A549 (cell line): ENCODE measurements at regions not wholly inside any gene's neighbourhood (a gene's known extent, or its start where the extent isn't known, plus 50 kb on each side); places are given as distances from the start of the nearest gene placed in this dataset.

Experiments used
- ATAC-seq, 2 experiments: fragments of 200-7000 bp in 1 of 2; fragments of >200 bp in 1 of 2; cut with Nextera tagmentation in 1 of 2; cut with Tn5 transposase in 1 of 2; 3 replicates each; pipeline versions ENCODE4 v1.8.0 to v1.9.1; 2018 to 2020; ENCODE audit warnings: mild to moderate bottlenecking in 1 of 2, moderate library complexity in 1 of 2
- CTCF ChIA-PET: fragments of 300-600 bp; sonication (Branson Sonifier 250); formaldehyde crosslinking; extraction: SDS; loops from one replicate; lab custom pipeline; 2021; ENCODE audit warnings: antibody characterized with exemption, inconsistent platforms; lab: Yijun Ruan, JAX
- POLR2A ChIA-PET: fragments of 350-600 bp; formaldehyde crosslinking; extraction: SDS; loops from one replicate; lab custom pipeline; 2021; ENCODE audit warnings: antibody characterized with exemption, inconsistent platforms; lab: Yijun Ruan, JAX
- DNase-seq, 2 experiments: peaks; one replicate each; pipeline versions ENCODE4 v3.0.0 to v3.0.0-alpha.2; 2011 to 2016; ENCODE audit warnings: low read depth in 1 of 2, low spot score in 1 of 2
- FAIRE-seq: peaks from 2 replicates; lab custom pipeline; 2011; peaks lifted over from hg19 to GRCh38; lab: Jason Lieb, UNC
- H3K27ac ChIP-seq, 2 experiments: fragments of >200 bp; sonication (Bioruptor Twin); formaldehyde crosslinking; 3 replicates each; pipeline ENCODE4 v1.5.1; 2016 to 2017
- H3K4me1 ChIP-seq: fragments of >200 bp; sonication (Bioruptor Twin); formaldehyde crosslinking; 3 replicates; pipeline ENCODE4 v1.6.1; 2016
- H3K4me2 ChIP-seq: fragments of >200 bp; sonication (Bioruptor Twin); formaldehyde crosslinking; 3 replicates; pipeline ENCODE4 v1.6.1; 2016
- H3K4me3 ChIP-seq: fragments of >200 bp; sonication (Bioruptor Twin); formaldehyde crosslinking; 3 replicates; pipeline ENCODE4 v1.5.1; 2016
- H3K9me3 ChIP-seq: fragments of >200 bp; sonication (Bioruptor Twin); formaldehyde crosslinking; 3 replicates; pipeline ENCODE4 v1.6.1; 2016
- ATOH8 ChIP-seq: fragments of 250-450 bp; sonication (Bioruptor Pico); IDR thresholded peaks from 2 replicates; pipeline ENCODE4 v1.5.0; 2020; ENCODE audit warnings: low read depth, mild to moderate bottlenecking, moderate library complexity
- CHD4 ChIP-seq: fragments of 200-600 bp; sonication (generic); IDR thresholded peaks from 2 replicates; pipeline ENCODE4 v1.6.1; 2016; ENCODE audit warnings: antibody characterized with exemption, mild to moderate bottlenecking, borderline replicate concordance
- EHF ChIP-seq: fragments of 250-450 bp; sonication (Bioruptor Pico); IDR thresholded peaks from 2 replicates; pipeline ENCODE4 v1.5.0; 2020; ENCODE audit warnings: mild to moderate bottlenecking
- FOSB ChIP-seq: fragments of 250-450 bp; sonication (Bioruptor Pico); IDR thresholded peaks from 2 replicates; pipeline ENCODE4 v1.5.0; 2020; ENCODE audit warnings: mild to moderate bottlenecking, moderate library complexity
- FOXS1 ChIP-seq: fragments of 250-450 bp; sonication (Bioruptor Pico); IDR thresholded peaks from 2 replicates; pipeline ENCODE4 v1.5.0; 2020; ENCODE audit warnings: mild to moderate bottlenecking, moderate library complexity
- GATA3 ChIP-seq: IDR thresholded peaks from 2 replicates; pipeline ENCODE4 v1.6.1; 2012; ENCODE audit warnings: borderline replicate concordance
- HEYL ChIP-seq: fragments of 250-450 bp; sonication (Bioruptor Pico); IDR thresholded peaks from 2 replicates; pipeline ENCODE4 v1.8.0; 2021; ENCODE audit warnings: mild to moderate bottlenecking, moderate library complexity
- HOXB5 ChIP-seq: fragments of 250-450 bp; sonication (Bioruptor Pico); IDR thresholded peaks from 2 replicates; pipeline ENCODE4 v1.5.0; 2020; ENCODE audit warnings: mild to moderate bottlenecking, moderate library complexity
- JUN ChIP-seq, 2 experiments: fragments of >200 bp; sonication (Bioruptor Twin); formaldehyde crosslinking; IDR thresholded peaks; 2 replicates in 1 of 2; 3 replicates in 1 of 2; pipeline ENCODE4 v1.6.1; 2016 to 2017
- KDM5A ChIP-seq: fragments of 200-600 bp; sonication (generic); IDR thresholded peaks from 2 replicates; pipeline ENCODE4 v1.6.1; 2016; ENCODE audit warnings: antibody characterized with exemption, mild to moderate bottlenecking
- MAZ ChIP-seq: fragments of 150-350 bp; IDR thresholded peaks from 2 replicates; pipeline ENCODE4 v1.6.1; 2014; ENCODE audit warnings: antibody characterized with exemption, low read depth, low read length, borderline replicate concordance
- NFE2L2 ChIP-seq: fragments of 150-350 bp; conservative IDR thresholded peaks from 2 replicates; pipeline ENCODE4 v1.6.1; 2014; ENCODE audit warnings: low read length
- NR3C1 ChIP-seq: fragments of >200 bp; sonication (Bioruptor Twin); formaldehyde crosslinking; IDR thresholded peaks from 3 replicates; pipeline ENCODE4 v1.6.1; 2017
- PBX3 ChIP-seq: IDR thresholded peaks from 2 replicates; pipeline ENCODE4 v1.6.1; 2012
- POLR2A ChIP-seq: IDR thresholded peaks from 2 replicates; pipeline ENCODE4 v1.6.1; 2012; ENCODE audit warnings: mild to moderate bottlenecking, low read length
- POLR2AphosphoS2 ChIP-seq: conservative IDR thresholded peaks from 2 replicates; pipeline ENCODE4 v1.6.1; 2012; ENCODE audit warnings: low read length, improper control_type of control experiment, inconsistent platforms
- RFX5 ChIP-seq: fragments of 450-650 bp; IDR thresholded peaks from 2 replicates; pipeline ENCODE4 v1.7.1; 2014; ENCODE audit warnings: antibody characterized with exemption, mild to moderate bottlenecking, moderate library complexity
- SMC3 ChIP-seq: fragments of >200 bp; sonication (Bioruptor Twin); formaldehyde crosslinking; IDR thresholded peaks from 3 replicates; pipeline ENCODE4 v1.6.1; 2018; ENCODE audit warnings: inconsistent platforms
- TFCP2L1 ChIP-seq: fragments of 250-450 bp; sonication (Bioruptor Pico); IDR thresholded peaks from 2 replicates; pipeline ENCODE4 v1.5.0; 2021; ENCODE audit warnings: mild to moderate bottlenecking
- TP53 ChIP-seq: fragments of 250-450 bp; sonication (Bioruptor Pico); IDR thresholded peaks from 2 replicates; pipeline ENCODE4 v1.5.0; 2021; ENCODE audit warnings: mild to moderate bottlenecking, moderate library complexity
- ZNF302 ChIP-seq: fragments of 250-450 bp; sonication (Bioruptor Pico); IDR thresholded peaks from 2 replicates; pipeline ENCODE4 v1.9.0; 2021; ENCODE audit warnings: inconsistent platforms, mild to moderate bottlenecking, moderate library complexity
- WGBS: methylation state at CpG from one replicate; pipeline ENCODE4 v1.1.6; 2017; ENCODE audit errors: missing lambda C conversion rate; 5-methylcytosine and 5-hydroxymethylcytosine counted together
- TF ChIP-seq, protein P1 (sequence below): fragments of >200 bp; sonication (Bioruptor Twin); formaldehyde crosslinking; IDR thresholded peaks from 2 replicates; pipeline ENCODE4 v1.6.1; 2016
- TF ChIP-seq, protein P2 (sequence below): fragments of 150-350 bp; IDR thresholded peaks from 2 replicates; pipeline ENCODE4 v1.6.1; 2014; ENCODE audit warnings: low read depth, mild to moderate bottlenecking, low read length
- TF ChIP-seq, protein P3 (sequence below): IDR thresholded peaks from 2 replicates; pipeline ENCODE4 v1.6.1; 2012; ENCODE audit warnings: low read depth, borderline replicate concordance

GRCh38 chr21:17981060-17981740, 162.0 kb upstream of the C21orf91 start:
- DNase-seq = no peak
- no peak overlapping the region for H3K4me3 ChIP-seq
- no peak overlapping the region for H3K4me2 ChIP-seq
- no peaks in the 10 kb centered on the region for H3K9me3 ChIP-seq
- no peak for FAIRE-seq
- CTCF ChIA-PET = no interaction called here
- POLR2A ChIA-PET = no interaction called here
- no peak overlapping the region for H3K27ac ChIP-seq
- 0% methylated on average over 4 of the region's 4 CpGs for WGBS
- TF ChIP-seq NFE2L2 (no peak), NR3C1 (no peak), TFCP2L1 (CRISPR knock-in tag) (no peak), GATA3 (no peak), SMC3 (no peak), HEYL (CRISPR knock-in tag) (no peak), RFX5 (no peak), POLR2A (no peak), FOSB (CRISPR knock-in tag) (no peak), KDM5A (no peak), ATOH8 (CRISPR knock-in tag) (no peak), TP53 (no peak), PBX3 (no peak), FOXS1 (no peak)
- TF ChIP-seq, protein P1, sequence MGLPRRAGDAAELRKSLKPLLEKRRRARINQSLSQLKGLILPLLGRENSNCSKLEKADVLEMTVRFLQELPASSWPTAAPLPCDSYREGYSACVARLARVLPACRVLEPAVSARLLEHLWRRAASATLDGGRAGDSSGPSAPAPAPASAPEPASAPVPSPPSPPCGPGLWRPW = no peak
- TF ChIP-seq, protein P2, sequence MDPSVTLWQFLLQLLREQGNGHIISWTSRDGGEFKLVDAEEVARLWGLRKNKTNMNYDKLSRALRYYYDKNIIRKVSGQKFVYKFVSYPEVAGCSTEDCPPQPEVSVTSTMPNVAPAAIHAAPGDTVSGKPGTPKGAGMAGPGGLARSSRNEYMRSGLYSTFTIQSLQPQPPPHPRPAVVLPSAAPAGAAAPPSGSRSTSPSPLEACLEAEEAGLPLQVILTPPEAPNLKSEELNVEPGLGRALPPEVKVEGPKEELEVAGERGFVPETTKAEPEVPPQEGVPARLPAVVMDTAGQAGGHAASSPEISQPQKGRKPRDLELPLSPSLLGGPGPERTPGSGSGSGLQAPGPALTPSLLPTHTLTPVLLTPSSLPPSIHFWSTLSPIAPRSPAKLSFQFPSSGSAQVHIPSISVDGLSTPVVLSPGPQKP = no peak
- TF ChIP-seq, all 56 proteins: peak for 0
- no peak for ATAC-seq
- H3K4me1 ChIP-seq = no peaks in the 10 kb centered on the region

DNA sequence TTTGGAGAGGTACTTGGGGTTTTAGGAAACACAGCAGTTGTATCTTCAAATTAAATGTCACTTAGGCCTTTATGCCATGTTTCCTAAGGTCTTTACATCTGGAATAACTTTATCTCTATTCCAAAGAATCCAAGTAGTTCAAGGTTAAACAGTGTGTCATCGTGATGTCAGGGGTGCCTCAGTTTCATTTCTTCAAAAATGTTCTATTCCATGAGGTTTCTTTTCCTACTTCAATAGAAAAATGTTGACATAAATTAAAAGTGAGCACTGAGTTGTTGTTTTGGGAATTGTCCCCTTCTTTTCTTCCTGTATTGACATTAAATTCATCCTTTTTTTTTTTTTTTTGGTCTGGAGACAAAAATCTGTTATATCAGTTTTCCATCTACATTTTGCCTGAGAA, 160.6 kb upstream of the C21orf91 start:
- DNase-seq (no peak), ATAC-seq (no peak), FAIRE-seq (no peak)
- Histone ChIP-seq H3K4me2 (no peak overlapping the region), H3K4me3 (no peak overlapping the region), H3K4me1 (no peaks in the 10 kb centered on the region), H3K9me3 (no peaks in the 10 kb centered on the region), H3K27ac (no peak overlapping the region)
- ChIA-PET POLR2A (no interaction called here), CTCF (no interaction called here)
- TF ChIP-seq MAZ = no peak
- no peak for TF ChIP-seq POLR2AphosphoS2
- TF ChIP-seq HOXB5 = no peak
- TF ChIP-seq EHF (CRISPR knock-in tag) = no peak
- no peak for TF ChIP-seq CHD4
- no peak for TF ChIP-seq KDM5A
- TF ChIP-seq ZNF302 (CRISPR knock-in tag) = no peak
- TF ChIP-seq, protein P3, sequence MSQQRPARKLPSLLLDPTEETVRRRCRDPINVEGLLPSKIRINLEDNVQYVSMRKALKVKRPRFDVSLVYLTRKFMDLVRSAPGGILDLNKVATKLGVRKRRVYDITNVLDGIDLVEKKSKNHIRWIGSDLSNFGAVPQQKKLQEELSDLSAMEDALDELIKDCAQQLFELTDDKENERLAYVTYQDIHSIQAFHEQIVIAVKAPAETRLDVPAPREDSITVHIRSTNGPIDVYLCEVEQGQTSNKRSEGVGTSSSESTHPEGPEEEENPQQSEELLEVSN = no peak
- TF ChIP-seq JUN (IDR thresholded peaks at IDR 0.05) = no peak
- WGBS = 0% methylated on average over 1 of the region's 1 CpG
